Natural killer cell (primary cell): ENCODE measurements at regions not wholly inside any gene's neighbourhood (a gene's known extent, or its start where the extent isn't known, plus 50 kb on each side); places are given as distances from the start of the nearest gene placed in this dataset.

ENCODE experiments used
- ATAC-seq, 3 donors: fragments of 150-1000 bp in 2 of 3; fragments of 200-7000 bp in 1 of 3; cut with Tn5 transposase; 1 replicate in 1 of 3; 2 replicates in 2 of 3; pipeline ENCODE4 v1.10.0; 2021; ENCODE audit warnings: mild to moderate bottlenecking in 2 of 3, moderate library complexity in 2 of 3
- DNase-seq, 2 donors: peaks; one replicate each; pipeline versions ENCODE4 v3.0.0 to v3.0.0-alpha.2; 2013 to 2021; ENCODE audit warnings: mixed read lengths in 1 of 2
- H3K27ac ChIP-seq: one replicate; pipeline ENCODE4 v1.5.1; 2013; ENCODE audit warnings: mild to moderate bottlenecking, low read length
- H3K27me3 ChIP-seq: one replicate; pipeline ENCODE4 v1.6.1; 2013; ENCODE audit warnings: low read length; ENCODE audit not compliant: control insufficient read depth, insufficient read depth
- H3K36me3 ChIP-seq: one replicate; pipeline ENCODE4 v1.6.1; 2013; ENCODE audit warnings: low read length; ENCODE audit not compliant: control insufficient read depth, insufficient read depth
- H3K4me1 ChIP-seq: one replicate; pipeline ENCODE4 v1.6.1; 2013; ENCODE audit warnings: low read length; ENCODE audit not compliant: control insufficient read depth, insufficient read depth
- H3K4me3 ChIP-seq: one replicate; pipeline ENCODE4 v1.5.1; 2013; ENCODE audit warnings: low read length
- H3K9me3 ChIP-seq: one replicate; pipeline ENCODE4 v1.6.1; 2013; ENCODE audit warnings: low read length; ENCODE audit not compliant: control insufficient read depth, insufficient read depth
- H3K27ac Mint-ChIP-seq, 2 donors: one replicate each; pipeline ENCODE4 v1.8.0; 2022; ENCODE audit warnings: mild to moderate bottlenecking in 2 of 2, mixed read lengths in 2 of 2, moderate library complexity in 1 of 2
- H3K27me3 Mint-ChIP-seq, 2 donors: one replicate each; pipeline ENCODE4 v1.8.0; 2022; ENCODE audit warnings: low read depth in 2 of 2, mixed read lengths in 2 of 2
- H3K36me3 Mint-ChIP-seq: one replicate; pipeline ENCODE4 v1.8.0; 2022; ENCODE audit warnings: mixed read lengths
- H3K4me1 Mint-ChIP-seq, 2 donors: one replicate each; pipeline ENCODE4 v1.8.0; 2022; ENCODE audit warnings: mixed read lengths in 2 of 2
- H3K4me3 Mint-ChIP-seq: one replicate; pipeline ENCODE4 v1.8.0; 2022; ENCODE audit warnings: mild to moderate bottlenecking, moderate library complexity, mixed read lengths
- H3K9me3 Mint-ChIP-seq, 2 donors: one replicate each; pipeline ENCODE4 v1.8.0; 2022; ENCODE audit warnings: mixed read lengths in 2 of 2
- CTCF ChIP-seq: fragments of 200-600 bp; IDR thresholded peaks from one replicate; pipeline ENCODE4 v1.8.0; 2022; ENCODE audit warnings: antibody characterized with exemption
- WGBS: methylation state at CpG from one replicate; pipeline ENCODE4 v1.1.7; 2013; ENCODE audit warnings: missing lambda C conversion rate; ENCODE audit not compliant: insufficient coverage; 5-methylcytosine and 5-hydroxymethylcytosine counted together
- intact Hi-C: fragments of 100-400 bp; cut with micrococcal nuclease; formaldehyde crosslinking; loops from one replicate; pipeline ENCODE4 v1.14.2; 2022

GRCh38 chr18:1530650-1531049, 626.0 kb downstream of the ADCYAP1 start:
- Mint-ChIP-seq H3K36me3 (no peaks in the 10 kb centered on the region), H3K4me3 (no peak overlapping the region), H3K27me3 (no peaks in the 10 kb centered on the region), H3K4me1 (no peaks in the 10 kb centered on the region), H3K27ac (no peak overlapping the region), H3K9me3 (peaks cover 9 to 19% of the 10 kb centered on the region in 2 donors)
- Histone ChIP-seq H3K27me3 (no peaks in the 10 kb centered on the region), H3K9me3 (no peaks in the 10 kb centered on the region), H3K36me3 (no peaks in the 10 kb centered on the region), H3K4me1 (no peaks in the 10 kb centered on the region), H3K27ac (no peak overlapping the region), H3K4me3 (no peak overlapping the region)
- TF ChIP-seq CTCF = no peak
- ATAC-seq (no peak), DNase-seq (no peak)
- intact Hi-C loops = no loop called here

- H3K27me3 ChIP-seq = no peaks in the 10 kb centered on the region
- H3K27ac Mint-ChIP-seq = no peak overlapping the region
- H3K9me3 Mint-ChIP-seq = peaks cover 3% of the 10 kb centered on the region in 2 donors
- H3K36me3 Mint-ChIP-seq = no peaks in the 10 kb centered on the region
- no peaks in the 10 kb centered on the region for H3K4me1 ChIP-seq
- no peak for TF ChIP-seq CTCF
- peaks cover 3% of the 10 kb centered on the region for H3K9me3 ChIP-seq
- no peaks in the 10 kb centered on the region for H3K4me1 Mint-ChIP-seq
- H3K27ac ChIP-seq = no peak overlapping the region
- no peak for ATAC-seq
- DNase-seq = no peak
- H3K27me3 Mint-ChIP-seq = no peaks in the 10 kb centered on the region
- H3K4me3 Mint-ChIP-seq = no peak overlapping the region
- intact Hi-C loops = no loop called here
- WGBS = no CpG with 5 or more reads among the region's 2 CpGs
- H3K36me3 ChIP-seq = no peaks in the 10 kb centered on the region
- H3K4me3 ChIP-seq = no peak overlapping the region
Observed at GRCh38 chr18:1539276-1539675, 634.6 kb downstream of the ADCYAP1 start.

- no peak overlapping the region for H3K4me3 Mint-ChIP-seq
- Histone ChIP-seq H3K4me3 (no peak overlapping the region), H3K4me1 (no peaks in the 10 kb centered on the region), H3K27me3 (no peaks in the 10 kb centered on the region), H3K36me3 (no peaks in the 10 kb centered on the region), H3K9me3 (peaks cover under 1% of the 10 kb centered on the region), H3K27ac (no peak overlapping the region)
- no peak for TF ChIP-seq CTCF
- H3K9me3 Mint-ChIP-seq = peaks cover 0 to 2% of the 10 kb centered on the region in 2 donors
- H3K27ac Mint-ChIP-seq = no peak overlapping the region
- 94% methylated on average over 8 of the region's 8 CpGs for WGBS
- DNase-seq (no peak), ATAC-seq (no peak)
- H3K27me3 Mint-ChIP-seq = no peaks in the 10 kb centered on the region
- H3K4me1 Mint-ChIP-seq = no peaks in the 10 kb centered on the region
- H3K36me3 Mint-ChIP-seq = no peaks in the 10 kb centered on the region
- intact Hi-C loops = no loop called here
Observed at GRCh38 chr18:1541478-1541877, 636.8 kb downstream of the ADCYAP1 start.

- Histone ChIP-seq H3K9me3 (no peaks in the 10 kb centered on the region), H3K4me3 (no peak overlapping the region), H3K36me3 (no peaks in the 10 kb centered on the region), H3K4me1 (no peaks in the 10 kb centered on the region), H3K27ac (no peak overlapping the region), H3K27me3 (no peaks in the 10 kb centered on the region)
- no peak for TF ChIP-seq CTCF
- ATAC-seq (no peak), DNase-seq (no peak)
- Mint-ChIP-seq H3K36me3 (no peaks in the 10 kb centered on the region), H3K27ac (no peak overlapping the region), H3K9me3 (peaks cover 3 to 4% of the 10 kb centered on the region in 2 donors), H3K4me3 (no peak overlapping the region), H3K4me1 (no peaks in the 10 kb centered on the region), H3K27me3 (no peaks in the 10 kb centered on the region)
- intact Hi-C loops = no loop called here
- no CpG with 5 or more reads among the region's 2 CpGs for WGBS
Observed at GRCh38 chr18:1542230-1542774, 637.6 kb downstream of the ADCYAP1 start.
